ENCODE measurements at regions not wholly inside any gene's neighbourhood (a gene's known extent, or its start where the extent isn't known, plus 50 kb on each side); places are given as distances from the start of the nearest gene placed in this dataset.

GRCh38 chr4:74873545-74874301 is 59.2 kb upstream of the PARM1 start:
- H3K4me3 ChIP-seq (ENCODE audit: low read length) = peak overlapping the region; percentile 31; the same call in 1 of the 2 replicates
- peak; percentile 89 for DNase-seq
- H3K9me2 ChIP-seq (replicated peaks; ENCODE audit: insufficient read depth, low read length) = no peaks in the 10 kb centered on the region
- peak overlapping the region; percentile 58; the same call in 1 of the 2 replicates for H3K27ac ChIP-seq (ENCODE audit: low read length)
- H2AFZ ChIP-seq (ENCODE audit: low read length) = peak overlapping the region; percentile 48
- H3K4me2 ChIP-seq (ENCODE audit: low read depth, low read length) = peak overlapping the region; percentile 69
- no peak for TF ChIP-seq CTCF (IDR thresholded peaks at IDR 0.05; ENCODE audit: low read length)
- TF ChIP-seq EZH2 (optimal IDR thresholded peaks at IDR 0.05; ENCODE audit: low read depth, low read length) = no peak
- no peak for TF ChIP-seq EZH2phosphoT487 (IDR thresholded peaks at IDR 0.05; ENCODE audit: low read length)
- no peaks in the 10 kb centered on the region for H3K36me3 ChIP-seq (replicated peaks; ENCODE audit: insufficient read depth, low read length)
- H3F3A ChIP-seq (ENCODE audit: insufficient read depth, low read length) = peaks cover 12% of the 10 kb centered on the region
- H3K4me1 ChIP-seq (ENCODE audit: low read length) = peaks cover 20% of the 10 kb centered on the region
- peak overlapping the region; percentile 3; the same call in 1 of the 2 replicates for H3K9ac ChIP-seq (ENCODE audit: low read length)
- no peaks in the 10 kb centered on the region for H3K9me3 ChIP-seq (replicated peaks; ENCODE audit: insufficient read depth, low read length)
- no peaks in the 10 kb centered on the region for H3K27me3 ChIP-seq (replicated peaks; ENCODE audit: insufficient read depth, low read length)
- H3K79me2 ChIP-seq (ENCODE audit: low read length) = no peaks in the 10 kb centered on the region
- no peaks in the 10 kb centered on the region for H4K20me1 ChIP-seq (ENCODE audit: insufficient read depth, low read length)

- TF ChIP-seq CTCF (IDR thresholded peaks at IDR 0.05; ENCODE audit: low read length) (no peak), EZH2phosphoT487 (IDR thresholded peaks at IDR 0.05; ENCODE audit: low read length) (no peak), EZH2 (optimal IDR thresholded peaks at IDR 0.05; ENCODE audit: low read depth, low read length) (no peak)
- H3K4me2 ChIP-seq (ENCODE audit: low read depth, low read length) = no peak overlapping the region
- H3K27me3 ChIP-seq (replicated peaks; ENCODE audit: insufficient read depth, low read length) = no peaks in the 10 kb centered on the region
- H3F3A ChIP-seq (ENCODE audit: insufficient read depth, low read length) = no peaks in the 10 kb centered on the region
- H3K9me3 ChIP-seq (replicated peaks; ENCODE audit: insufficient read depth, low read length) = no peaks in the 10 kb centered on the region
- no peaks in the 10 kb centered on the region for H3K9me2 ChIP-seq (replicated peaks; ENCODE audit: insufficient read depth, low read length)
- H3K9ac ChIP-seq (ENCODE audit: low read length) = no peak overlapping the region
- H3K27ac ChIP-seq (ENCODE audit: low read length) = no peak overlapping the region
- H3K4me1 ChIP-seq (ENCODE audit: low read length) = no peaks in the 10 kb centered on the region
- no peak for DNase-seq
- H3K79me2 ChIP-seq (ENCODE audit: low read length) = no peaks in the 10 kb centered on the region
- H2AFZ ChIP-seq (ENCODE audit: low read length) = no peak overlapping the region
- H3K4me3 ChIP-seq (ENCODE audit: low read length) = no peak overlapping the region
- no peaks in the 10 kb centered on the region for H3K36me3 ChIP-seq (replicated peaks; ENCODE audit: insufficient read depth, low read length)
- no peaks in the 10 kb centered on the region for H4K20me1 ChIP-seq (ENCODE audit: insufficient read depth, low read length)
These were observed 64.7 kb upstream of the BTC start for GRCh38 chr4:74858921-74859562.

GRCh38 chr4:74855879-74856278 is 61.6 kb upstream of the BTC start:
- no peak for TF ChIP-seq EZH2phosphoT487 (IDR thresholded peaks at IDR 0.05; ENCODE audit: low read length)
- TF ChIP-seq CTCF (IDR thresholded peaks at IDR 0.05; ENCODE audit: low read length) = no peak
- no peak for TF ChIP-seq EZH2 (optimal IDR thresholded peaks at IDR 0.05; ENCODE audit: low read depth, low read length)
- Histone ChIP-seq H2AFZ (ENCODE audit: low read length) (no peak overlapping the region), H3K9me2 (replicated peaks; ENCODE audit: insufficient read depth, low read length) (no peaks in the 10 kb centered on the region), H3K4me1 (ENCODE audit: low read length) (no peaks in the 10 kb centered on the region), H3K4me2 (ENCODE audit: low read depth, low read length) (no peak overlapping the region), H3F3A (ENCODE audit: insufficient read depth, low read length) (no peaks in the 10 kb centered on the region), H3K9me3 (replicated peaks; ENCODE audit: insufficient read depth, low read length) (no peaks in the 10 kb centered on the region), H3K27ac (ENCODE audit: low read length) (no peak overlapping the region), H3K4me3 (ENCODE audit: low read length) (no peak overlapping the region), H3K79me2 (ENCODE audit: low read length) (no peaks in the 10 kb centered on the region), H3K9ac (ENCODE audit: low read length) (no peak overlapping the region), H3K36me3 (replicated peaks; ENCODE audit: insufficient read depth, low read length) (no peaks in the 10 kb centered on the region), H4K20me1 (ENCODE audit: insufficient read depth, low read length) (no peaks in the 10 kb centered on the region), H3K27me3 (replicated peaks; ENCODE audit: insufficient read depth, low read length) (no peaks in the 10 kb centered on the region)
- no peak for DNase-seq
